ENCODE measurements at regions not wholly inside any gene's neighbourhood (a gene's known extent, or its start where the extent isn't known, plus 50 kb on each side); places are given as distances from the start of the nearest gene placed in this dataset.
A peak's percentile ranks its signal among the peaks of the same experiment; 100 is the strongest.
"Not testable (repeated sequence)": the region's sequence is repeated elsewhere in the genome, so short reads cannot be mapped to it uniquely, and the experiment has no call there.

DNA sequence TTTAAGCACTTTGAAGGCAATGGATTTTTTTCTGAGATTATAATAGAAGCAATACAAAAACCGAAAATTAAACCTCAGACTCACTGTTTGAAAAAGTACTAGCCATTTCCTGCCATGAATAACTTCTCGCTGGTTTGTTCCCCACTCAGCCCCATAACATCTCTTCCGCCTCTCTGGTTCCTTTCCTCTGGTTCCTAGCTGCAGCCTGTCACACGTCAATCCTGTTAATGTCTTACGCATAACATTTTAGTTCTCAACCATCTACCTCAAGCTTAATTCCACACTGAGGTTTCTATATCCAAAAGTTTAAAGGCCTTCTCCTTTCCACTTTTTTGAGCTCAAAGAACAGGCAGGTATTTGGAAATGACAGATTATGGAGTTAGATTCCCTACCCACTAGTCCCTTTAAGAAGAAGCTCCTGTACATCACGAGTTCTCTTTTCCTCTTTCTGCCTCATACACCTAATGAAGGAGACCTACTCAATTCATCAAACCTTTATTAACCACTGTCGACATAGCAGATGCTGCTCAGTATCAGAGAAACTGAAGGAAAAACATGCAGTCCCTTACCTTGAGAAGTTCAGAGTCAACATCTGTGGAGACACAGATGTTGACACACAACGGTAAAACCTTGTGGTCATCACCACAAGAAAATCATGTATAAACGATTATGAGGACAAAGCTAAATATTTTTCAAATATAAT lies 243.0 kb upstream of the PTGER4 start:
- DNase-seq (ENCODE audit: low spot score) = no peak
- ChIA-PET POLR2A (ENCODE audit: low non-redundant PET) (no interaction called here), CTCF (no interaction called here)
- no peak overlapping the region for H3K4me3 ChIP-seq (ENCODE audit: low read depth, low read length, poor library complexity, severe bottlenecking)
- intact Hi-C loops (cut with micrococcal nuclease; ENCODE audit: unreplicated experiment) = no loop called here
- H3K36me3 ChIP-seq (ENCODE audit: insufficient read depth, low read length, poor library complexity, severe bottlenecking) = no peaks in the 10 kb centered on the region
- H3K27me3 ChIP-seq (replicated peaks; ENCODE audit: insufficient read depth, low read depth, low read length, poor library complexity) = no peaks in the 10 kb centered on the region
- no peak overlapping the region for H3K27ac ChIP-seq (ENCODE audit: low read depth, low read length, poor library complexity, severe bottlenecking)
- H3K4me1 ChIP-seq (ENCODE audit: insufficient read depth, low read length, poor library complexity, severe bottlenecking) = peaks cover 13% of the 10 kb centered on the region
- no TSS peak for BruUV-seq (replicated peaks)
- no peaks in the 10 kb centered on the region for H3K9me3 ChIP-seq (ENCODE audit: low read depth, low read length, poor library complexity, severe bottlenecking)
- no peak for TF ChIP-seq EZH2 (IDR thresholded peaks at IDR 0.05; ENCODE audit: borderline replicate concordance, low read depth, low read length, poor library complexity, severe bottlenecking)
- TF ChIP-seq, protein P1, sequence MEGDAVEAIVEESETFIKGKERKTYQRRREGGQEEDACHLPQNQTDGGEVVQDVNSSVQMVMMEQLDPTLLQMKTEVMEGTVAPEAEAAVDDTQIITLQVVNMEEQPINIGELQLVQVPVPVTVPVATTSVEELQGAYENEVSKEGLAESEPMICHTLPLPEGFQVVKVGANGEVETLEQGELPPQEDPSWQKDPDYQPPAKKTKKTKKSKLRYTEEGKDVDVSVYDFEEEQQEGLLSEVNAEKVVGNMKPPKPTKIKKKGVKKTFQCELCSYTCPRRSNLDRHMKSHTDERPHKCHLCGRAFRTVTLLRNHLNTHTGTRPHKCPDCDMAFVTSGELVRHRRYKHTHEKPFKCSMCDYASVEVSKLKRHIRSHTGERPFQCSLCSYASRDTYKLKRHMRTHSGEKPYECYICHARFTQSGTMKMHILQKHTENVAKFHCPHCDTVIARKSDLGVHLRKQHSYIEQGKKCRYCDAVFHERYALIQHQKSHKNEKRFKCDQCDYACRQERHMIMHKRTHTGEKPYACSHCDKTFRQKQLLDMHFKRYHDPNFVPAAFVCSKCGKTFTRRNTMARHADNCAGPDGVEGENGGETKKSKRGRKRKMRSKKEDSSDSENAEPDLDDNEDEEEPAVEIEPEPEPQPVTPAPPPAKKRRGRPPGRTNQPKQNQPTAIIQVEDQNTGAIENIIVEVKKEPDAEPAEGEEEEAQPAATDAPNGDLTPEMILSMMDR (conservative IDR thresholded peaks at IDR 0.05; ENCODE audit: low read depth, low read length) = no peak

DNA sequence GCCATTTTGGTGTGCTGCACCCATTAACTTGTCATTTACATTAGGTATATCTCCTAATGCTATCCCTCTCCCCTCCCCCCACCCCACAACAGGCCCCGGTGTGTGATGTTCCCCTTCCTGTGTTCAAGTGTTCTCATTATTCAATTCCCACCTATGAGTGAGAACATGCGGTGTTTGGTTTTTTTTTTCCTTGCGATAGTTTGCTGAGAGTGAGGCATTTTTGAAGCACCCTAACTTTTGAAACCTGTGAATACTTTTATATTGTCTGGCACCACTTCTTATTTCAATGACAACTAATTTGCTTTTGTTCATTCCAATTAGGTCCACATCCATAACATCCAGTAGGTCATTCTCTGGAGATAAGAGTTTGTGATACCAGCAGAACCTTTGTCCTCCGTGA lies 244.0 kb upstream of the PTGER4 start:
- peaks cover 13% of the 10 kb centered on the region for H3K4me1 ChIP-seq (ENCODE audit: insufficient read depth, low read length, poor library complexity, severe bottlenecking)
- DNase-seq (ENCODE audit: low spot score); H3K9me3 ChIP-seq (ENCODE audit: low read depth, low read length, poor library complexity, severe bottlenecking); intact Hi-C loops (cut with micrococcal nuclease; ENCODE audit: unreplicated experiment); H3K36me3 ChIP-seq (ENCODE audit: insufficient read depth, low read length, poor library complexity, severe bottlenecking); H3K27me3 ChIP-seq (replicated peaks; ENCODE audit: insufficient read depth, low read depth, low read length, poor library complexity); CTCF ChIA-PET; H3K27ac ChIP-seq (ENCODE audit: low read depth, low read length, poor library complexity, severe bottlenecking); BruUV-seq (replicated peaks); POLR2A ChIA-PET (ENCODE audit: low non-redundant PET); H3K4me3 ChIP-seq (ENCODE audit: low read depth, low read length, poor library complexity, severe bottlenecking): not testable (repeated sequence)

DNA sequence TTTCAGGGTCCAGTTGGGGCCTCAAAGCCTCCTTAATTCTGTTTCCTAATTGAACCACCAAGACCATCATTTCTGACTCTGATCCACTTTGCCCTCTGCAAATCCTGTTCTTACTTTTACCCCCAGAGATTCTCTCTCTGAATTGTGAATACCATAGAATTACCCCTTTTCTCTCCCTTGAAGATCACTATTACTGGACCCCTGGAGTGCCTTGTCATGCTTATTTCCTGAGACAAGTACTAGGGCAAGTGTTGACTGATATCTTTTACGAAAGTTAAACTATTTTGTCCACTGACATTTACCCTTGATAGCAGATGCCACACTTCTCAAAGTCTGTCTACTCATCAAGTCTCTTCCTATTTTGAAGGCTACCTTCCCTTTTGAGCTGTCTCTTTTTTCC lies 246.9 kb upstream of the PTGER4 start:
- H3K4me1 ChIP-seq (ENCODE audit: insufficient read depth, low read length, poor library complexity, severe bottlenecking) = peaks cover 31% of the 10 kb centered on the region
- POLR2A ChIA-PET (ENCODE audit: low non-redundant PET) = no interaction called here

More for the DNA sequence above, 246.9 kb upstream of the PTGER4 start:
- DNase-seq (ENCODE audit: low spot score) = peak; percentile 64
- CTCF ChIA-PET = no interaction called here
- H3K4me3 ChIP-seq (ENCODE audit: low read depth, low read length, poor library complexity, severe bottlenecking) = no peak overlapping the region
- H3K36me3 ChIP-seq (ENCODE audit: insufficient read depth, low read length, poor library complexity, severe bottlenecking) = no peaks in the 10 kb centered on the region
- BruUV-seq (replicated peaks) = no TSS peak
- H3K27ac ChIP-seq (ENCODE audit: low read depth, low read length, poor library complexity, severe bottlenecking) = no peak overlapping the region
- no peaks in the 10 kb centered on the region for H3K27me3 ChIP-seq (replicated peaks; ENCODE audit: insufficient read depth, low read depth, low read length, poor library complexity)
- H3K9me3 ChIP-seq (ENCODE audit: low read depth, low read length, poor library complexity, severe bottlenecking) = no peaks in the 10 kb centered on the region
- TF ChIP-seq EZH2 (IDR thresholded peaks at IDR 0.05; ENCODE audit: borderline replicate concordance, low read depth, low read length, poor library complexity, severe bottlenecking) = no peak
- TF ChIP-seq, protein P1 (conservative IDR thresholded peaks at IDR 0.05; ENCODE audit: low read depth, low read length) = no peak
- intact Hi-C loops (cut with micrococcal nuclease; ENCODE audit: unreplicated experiment) = no loop called here

All from A673 (cell line).